HG03354 (cell line): ENCODE measurements at regions not wholly inside any gene's neighbourhood (a gene's known extent, or its start where the extent isn't known, plus 50 kb on each side); places are given as distances from the start of the nearest gene placed in this dataset.

ENCODE experiments used
- ATAC-seq: cut with Tn5 transposase; IDR thresholded peaks from one replicate; pipeline ENCODE4 v1.9.1; 2021; ENCODE audit warnings: mild to moderate bottlenecking; ENCODE audit not compliant: unreplicated experiment, poor library complexity, severe bottlenecking

DNA sequence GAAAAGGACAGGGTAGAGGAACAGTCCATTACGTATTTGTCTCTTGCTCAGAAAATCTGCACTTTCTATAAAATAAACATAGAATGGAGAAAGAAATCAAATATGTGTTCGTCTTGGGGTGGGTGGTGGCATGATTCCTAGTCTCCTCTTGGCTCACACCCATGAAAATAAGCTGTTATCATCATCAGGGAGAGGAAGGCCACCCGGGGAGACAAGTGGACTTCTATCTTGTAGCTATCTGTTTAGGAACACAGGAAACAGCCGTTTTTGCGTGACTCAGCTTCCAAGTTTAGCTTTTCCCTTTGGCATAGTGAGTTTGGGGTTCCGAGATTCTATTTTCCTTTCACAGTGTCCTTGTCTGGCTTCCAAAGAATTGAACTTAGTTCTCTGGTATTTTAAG lies 622.3 kb downstream of the PTPRU start:
- no peak for ATAC-seq

DNA sequence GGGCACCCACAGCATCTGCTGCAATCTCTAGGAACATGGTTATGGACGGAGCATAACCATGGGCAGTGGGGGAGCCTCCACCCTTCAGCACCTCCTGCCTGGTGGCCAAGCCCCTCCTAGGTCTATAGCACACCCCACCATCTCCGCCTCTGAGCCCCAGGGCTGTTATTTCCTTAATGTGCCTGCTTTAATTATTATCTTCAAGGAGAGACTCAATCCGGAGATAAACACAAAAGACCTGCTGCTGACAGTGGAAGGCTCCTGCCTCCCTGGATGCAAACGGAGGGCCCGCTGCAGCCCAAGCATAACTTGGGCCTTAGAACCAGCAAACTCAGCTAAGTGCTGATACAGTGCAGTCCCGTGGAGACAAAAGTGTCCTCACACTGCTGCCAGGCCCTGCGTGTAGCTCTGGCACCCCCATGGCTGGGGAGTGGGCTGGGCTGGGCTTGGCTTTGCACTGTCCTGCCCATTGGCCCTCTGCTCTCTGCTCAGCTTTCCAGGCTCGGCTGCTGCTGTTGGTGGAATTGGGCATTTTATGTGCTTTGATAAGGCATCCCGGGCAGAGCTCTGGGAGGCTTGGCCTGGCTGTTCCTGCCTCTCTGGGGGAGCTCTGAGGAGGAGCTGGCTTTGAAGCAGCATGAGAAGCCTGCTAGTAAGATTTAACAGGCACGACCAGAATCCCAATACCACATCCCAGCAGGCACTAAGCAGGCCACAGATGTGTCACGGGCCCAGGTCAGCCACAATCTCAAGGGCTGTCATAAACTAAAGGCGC lies 620.2 kb downstream of the PTPRU start:
- ATAC-seq: no peak

DNA sequence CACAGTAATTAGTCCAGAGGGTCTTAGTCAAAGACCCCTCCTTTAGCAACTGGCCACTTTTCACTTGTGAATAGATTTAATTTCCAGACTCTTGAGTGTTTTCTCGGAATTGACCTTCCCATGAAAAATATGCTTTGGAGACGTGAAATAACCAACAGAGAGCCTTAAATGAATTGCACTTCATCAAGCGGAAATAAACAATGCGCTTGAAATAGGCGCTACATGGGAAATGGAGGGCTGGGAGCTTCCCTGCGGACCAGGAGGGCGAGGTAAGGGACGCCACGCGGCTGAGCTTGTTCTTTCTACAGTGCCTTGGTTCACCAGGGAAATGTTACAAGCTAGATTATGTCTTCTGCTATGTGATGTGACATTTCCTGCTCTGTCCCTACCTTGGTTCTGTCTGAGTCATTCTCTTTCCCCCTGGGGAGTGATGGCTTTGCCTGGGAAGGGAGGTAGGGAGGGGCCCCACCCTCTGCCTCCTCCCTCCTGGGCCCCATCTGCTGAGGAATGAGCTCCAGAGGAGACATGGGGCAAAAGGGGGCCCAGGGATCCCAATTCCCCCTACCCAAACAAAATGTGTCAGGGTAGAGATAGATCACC lies 619.3 kb downstream of the PTPRU start:
- no peak for ATAC-seq

DNA sequence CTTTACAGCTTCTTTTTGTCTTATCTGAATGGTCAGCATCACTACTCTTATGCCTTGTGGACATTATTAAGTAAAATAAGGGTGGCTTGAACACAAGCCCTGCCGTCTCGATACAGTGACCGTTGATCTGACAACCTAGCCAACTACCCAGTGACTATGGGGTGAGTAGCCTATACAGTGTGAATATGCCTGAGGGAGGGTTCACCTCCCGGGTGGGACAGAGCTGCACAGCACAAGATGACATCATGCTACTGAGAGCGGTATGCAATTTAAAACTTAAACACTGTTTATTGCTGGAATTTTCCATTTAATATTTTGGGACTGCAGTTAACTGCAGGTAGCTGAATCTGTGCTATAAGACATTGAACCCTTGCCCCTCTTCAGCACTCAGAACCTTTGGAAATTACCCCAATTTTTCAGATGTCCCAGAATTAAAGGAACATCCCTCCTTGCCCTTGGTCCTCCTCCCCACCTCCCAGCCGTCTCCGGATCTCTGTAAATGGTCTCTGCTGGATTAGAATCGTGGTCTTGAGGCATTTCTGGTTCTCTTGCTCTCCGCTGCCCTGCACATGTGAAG lies 618.5 kb downstream of the PTPRU start:
- ATAC-seq: no peak

DNA sequence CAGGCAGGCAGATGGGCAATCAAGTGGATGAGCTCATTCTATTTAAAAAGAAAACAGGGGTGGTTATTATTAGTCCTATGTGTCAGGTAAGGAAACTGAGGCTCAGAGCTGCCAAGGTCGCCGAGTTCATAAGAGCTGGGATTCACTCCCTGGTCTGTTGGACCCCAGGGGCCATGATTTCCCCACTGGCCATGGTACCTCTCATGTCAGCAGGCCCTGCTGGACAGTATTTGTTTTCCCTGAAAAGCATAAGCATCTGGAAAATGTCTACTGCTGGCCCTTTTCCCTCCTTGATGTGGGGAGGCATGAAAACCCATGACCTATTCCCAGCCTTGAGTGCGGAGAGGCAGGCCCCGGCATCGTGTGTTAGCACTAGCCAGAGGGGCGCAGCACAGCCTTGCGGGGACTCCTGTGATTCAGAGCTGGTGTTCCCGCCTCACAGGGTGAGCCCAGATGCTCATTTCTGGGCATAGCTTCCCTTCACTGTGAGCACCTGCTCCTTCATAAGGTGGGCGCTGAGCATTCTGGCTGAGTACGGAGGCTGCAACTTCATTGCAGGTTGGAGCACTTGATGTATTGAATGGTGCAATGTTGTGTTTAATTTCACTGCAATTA lies 617.5 kb downstream of the PTPRU start:
- ATAC-seq: no peak

DNA sequence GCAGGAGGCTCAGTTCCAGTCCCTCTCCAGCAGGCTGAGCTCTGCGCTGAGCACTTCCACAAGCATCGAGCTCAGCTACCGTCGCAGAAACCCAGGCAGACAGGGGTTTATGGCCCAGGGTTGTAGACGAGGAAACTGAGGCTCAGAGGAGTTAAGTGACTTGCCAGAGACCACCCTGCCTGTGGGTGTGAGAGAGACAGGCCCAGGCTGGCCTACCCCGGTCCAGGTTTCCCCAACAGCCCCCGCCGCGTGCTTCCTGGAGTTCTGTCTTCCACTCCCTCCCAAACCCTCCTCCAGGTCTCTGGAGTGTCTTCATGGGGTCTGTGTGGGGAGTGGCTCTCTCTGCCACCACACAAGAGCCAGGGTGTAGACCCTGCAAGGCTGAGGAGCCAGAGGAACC lies 615.9 kb downstream of the PTPRU start:
- ATAC-seq: no peak

DNA sequence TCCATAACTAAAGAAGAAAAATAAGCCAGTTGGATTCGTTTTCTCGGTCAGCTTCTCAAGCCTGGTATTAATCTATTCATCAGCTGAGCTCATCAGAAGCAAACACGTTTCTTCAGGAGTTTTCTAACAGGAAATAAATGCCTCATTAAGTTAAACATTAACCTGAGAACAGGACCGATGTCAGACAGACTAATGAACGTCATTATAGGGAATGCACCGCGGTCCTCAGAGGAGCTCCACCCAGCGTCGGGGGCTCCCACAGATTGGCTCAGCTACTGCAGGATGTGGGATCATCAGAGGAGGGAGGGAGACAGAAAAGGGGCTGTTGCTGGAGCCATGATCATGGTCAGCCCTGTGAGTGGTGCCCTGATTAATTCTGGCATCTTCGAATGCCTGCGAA lies 615.4 kb downstream of the PTPRU start:
- ATAC-seq: no peak

DNA sequence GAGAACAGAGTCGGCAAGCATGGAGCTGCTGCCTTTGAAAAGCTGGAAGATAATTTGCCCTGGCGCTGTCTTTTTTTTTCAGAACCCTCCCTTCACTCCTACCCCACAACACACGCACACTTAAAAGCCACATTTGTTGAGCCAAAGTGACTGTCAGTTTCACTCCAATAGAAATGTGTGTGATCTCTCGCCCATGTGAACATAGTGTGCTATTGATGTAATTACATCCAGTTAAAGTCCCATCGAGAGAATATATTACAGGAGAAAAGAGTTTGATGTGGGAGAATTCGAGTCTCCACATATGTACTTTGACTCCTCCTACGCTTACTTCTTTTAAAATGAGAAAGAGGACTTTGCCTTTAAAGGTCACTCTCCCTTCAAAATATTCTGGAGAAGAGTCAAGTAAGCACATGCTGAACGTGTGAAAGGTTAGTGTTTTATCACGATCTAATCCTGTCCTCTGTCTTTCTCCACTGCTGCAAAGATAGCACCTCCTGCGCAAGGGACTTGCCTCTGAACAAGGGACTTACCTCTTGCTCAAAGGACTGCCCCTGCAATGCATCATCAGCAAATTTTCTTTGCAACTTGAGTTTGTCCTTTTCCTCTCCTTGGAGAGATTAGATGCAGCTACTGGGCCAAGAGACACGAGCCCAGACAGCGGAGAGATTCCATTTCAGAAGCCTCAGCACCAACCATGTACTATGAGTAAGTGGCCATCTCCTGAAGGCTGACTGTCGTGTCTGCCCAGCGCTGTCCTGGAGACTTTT lies 613.9 kb downstream of the PTPRU start:
- no peak for ATAC-seq

DNA sequence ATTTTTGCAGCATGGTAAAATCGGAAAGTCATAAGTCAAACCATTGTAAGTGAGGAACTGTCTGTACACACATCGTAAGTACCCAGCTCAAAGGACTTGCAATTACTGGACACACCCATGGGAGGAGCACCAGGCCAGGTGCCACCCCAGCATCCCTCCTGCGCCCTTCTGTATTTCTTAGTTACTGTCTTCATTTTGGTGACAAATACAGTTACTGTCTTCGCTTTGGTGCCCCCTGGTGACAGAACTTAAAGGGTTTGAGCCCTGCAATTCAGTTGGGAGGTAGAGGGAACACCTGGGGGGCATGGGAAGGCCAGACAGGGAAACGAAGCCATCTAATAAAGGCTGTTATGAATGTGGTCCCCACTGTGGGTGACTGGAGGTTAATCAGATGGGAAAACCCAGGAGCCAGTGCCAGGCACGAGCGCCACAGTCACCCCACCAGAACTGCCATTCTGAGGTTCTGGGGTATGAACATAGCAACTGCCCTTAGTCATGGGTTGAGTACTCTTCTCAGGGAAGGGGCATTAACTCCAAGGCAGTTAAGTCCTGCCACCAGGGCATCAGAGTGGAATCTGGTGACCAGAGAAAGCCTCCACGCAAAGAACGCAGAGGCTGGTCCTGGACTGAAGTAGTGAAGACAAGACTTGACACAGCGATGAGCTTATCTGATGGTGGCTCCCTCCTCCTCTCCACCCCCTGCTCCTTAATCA lies 612.9 kb downstream of the PTPRU start:
- ATAC-seq: no peak

DNA sequence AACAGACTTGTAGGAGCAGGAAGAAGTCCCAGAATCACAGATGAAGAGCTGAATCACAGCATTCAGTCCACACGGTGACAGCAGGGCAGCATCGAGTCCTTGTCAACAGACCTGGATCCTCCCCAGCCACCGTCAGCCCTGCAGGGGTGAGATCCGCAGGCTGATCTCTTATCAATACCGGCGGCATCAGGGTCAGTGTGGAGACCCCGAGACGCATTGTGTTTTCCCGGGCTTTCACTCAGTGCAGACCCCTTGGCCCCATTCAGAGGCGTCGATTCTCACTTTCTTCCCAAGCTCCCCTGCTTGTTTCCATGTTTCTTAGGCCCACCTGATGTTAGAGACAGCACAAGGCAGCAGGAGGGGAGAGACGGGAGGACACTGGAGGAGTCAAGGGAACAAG lies 609.6 kb downstream of the PTPRU start:
- no peak for ATAC-seq

DNA sequence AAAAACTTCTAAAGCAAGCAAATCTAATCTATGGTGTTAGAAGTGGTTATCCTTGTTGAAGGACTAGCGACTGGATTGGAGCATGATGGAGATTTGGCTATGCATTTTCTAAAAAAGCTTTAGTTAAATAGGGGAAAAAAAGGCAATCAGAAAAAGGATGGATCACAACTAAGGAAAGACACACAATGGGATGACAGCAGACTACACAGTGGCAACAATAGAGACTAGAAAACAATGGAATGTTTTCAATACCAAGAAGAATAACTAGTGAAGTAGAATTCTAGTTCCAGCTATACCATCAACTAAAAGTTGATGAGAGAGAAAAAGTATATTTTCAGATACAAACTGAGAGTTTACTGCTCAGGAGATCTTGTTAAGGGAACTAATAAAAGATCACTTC lies 605.8 kb downstream of the PTPRU start:
- no peak for ATAC-seq

DNA sequence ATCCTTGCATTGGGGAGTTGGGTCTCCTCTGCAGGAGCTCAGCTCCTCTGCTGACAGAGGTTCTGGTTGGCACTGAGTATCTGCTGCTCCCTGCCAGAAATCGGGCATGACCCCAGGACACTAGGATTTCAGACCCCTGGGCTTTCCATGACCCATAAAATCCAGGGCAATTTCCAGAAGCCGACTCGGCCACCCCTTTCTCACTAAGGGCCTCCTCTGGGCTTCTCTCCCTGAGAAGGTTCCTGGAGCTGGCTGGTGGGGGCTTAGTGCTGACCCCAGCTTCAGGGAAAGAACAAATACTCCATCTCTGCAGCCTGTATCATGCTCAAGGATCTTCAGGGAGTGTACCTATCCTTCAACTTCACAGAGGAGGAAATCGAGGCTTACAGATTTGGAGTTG lies 603.4 kb downstream of the PTPRU start:
- ATAC-seq: no peak

DNA sequence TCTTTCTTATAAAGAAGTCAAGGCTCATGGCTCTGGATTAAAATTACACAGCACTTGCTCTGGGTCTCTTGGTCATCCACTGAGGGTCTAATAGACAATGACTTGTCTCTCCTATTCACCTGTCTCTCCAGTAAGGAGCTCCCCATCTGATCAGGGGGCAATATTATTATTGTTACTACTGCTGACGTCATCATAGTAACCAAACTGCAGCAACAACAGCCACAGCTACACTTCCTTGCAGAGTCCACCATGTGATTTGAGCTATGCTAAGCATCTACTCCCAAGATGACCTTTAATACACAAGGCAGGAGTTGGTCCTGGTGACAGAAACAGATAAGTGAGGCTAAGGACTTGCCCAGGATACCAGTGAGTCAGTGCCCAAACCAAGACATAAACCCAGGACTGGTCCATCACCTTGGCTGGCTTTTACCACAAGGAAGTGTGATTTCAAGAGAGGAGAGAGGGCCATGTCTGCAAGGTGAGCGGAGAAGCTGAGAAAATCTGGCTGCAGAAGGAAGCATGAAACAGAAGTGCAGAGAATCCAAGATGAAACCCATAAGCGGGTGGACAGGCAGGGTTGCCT lies 602.5 kb downstream of the PTPRU start:
- no peak for ATAC-seq

DNA sequence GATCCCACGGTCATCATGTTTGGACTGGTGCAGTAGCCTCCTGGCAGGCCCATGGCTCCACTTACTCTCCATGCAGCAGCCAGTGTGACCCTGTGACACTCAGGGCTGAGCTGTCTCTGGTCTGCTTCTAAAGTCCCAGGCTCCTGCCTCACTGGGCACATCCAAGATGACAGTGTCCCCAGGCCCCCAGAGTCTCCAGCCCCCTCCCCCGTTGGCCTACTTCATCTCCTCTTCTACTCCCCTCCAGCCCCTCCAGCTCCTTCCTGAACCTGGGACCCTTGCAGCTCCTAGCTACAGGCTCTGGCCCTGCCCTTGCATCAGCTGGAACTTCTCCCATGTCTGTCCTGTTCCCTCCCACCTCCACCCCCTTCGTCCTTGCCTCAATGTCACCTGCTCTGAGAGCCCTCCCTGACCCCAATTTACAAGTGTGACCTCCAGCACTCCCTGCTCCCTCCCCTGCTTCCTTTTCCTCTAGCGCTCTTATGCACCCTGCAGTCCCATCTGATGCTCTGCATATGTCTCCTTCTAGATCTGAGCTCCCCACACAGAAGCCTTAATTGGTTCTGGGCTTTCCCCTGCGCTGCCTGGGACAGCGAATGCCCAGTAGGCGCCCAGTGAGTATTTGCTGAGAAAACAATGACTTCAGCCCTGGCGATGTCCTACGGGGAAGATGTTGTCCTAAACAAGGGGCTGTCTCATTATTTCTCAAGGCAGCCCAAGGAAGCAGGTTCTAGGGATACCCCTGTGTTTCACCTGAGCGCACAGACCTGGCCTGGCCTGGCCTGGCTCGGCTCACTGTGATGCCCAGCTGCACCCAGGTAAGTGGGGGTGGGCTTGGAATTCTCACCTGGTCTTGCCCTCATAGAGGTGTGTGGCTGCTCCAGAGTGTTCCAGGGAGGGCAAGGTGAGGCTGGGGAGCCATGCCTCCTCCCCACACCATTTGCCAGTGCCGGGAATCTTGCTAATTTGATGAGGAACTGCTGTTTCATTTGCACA lies 600.6 kb downstream of the PTPRU start:
- ATAC-seq: no peak

DNA sequence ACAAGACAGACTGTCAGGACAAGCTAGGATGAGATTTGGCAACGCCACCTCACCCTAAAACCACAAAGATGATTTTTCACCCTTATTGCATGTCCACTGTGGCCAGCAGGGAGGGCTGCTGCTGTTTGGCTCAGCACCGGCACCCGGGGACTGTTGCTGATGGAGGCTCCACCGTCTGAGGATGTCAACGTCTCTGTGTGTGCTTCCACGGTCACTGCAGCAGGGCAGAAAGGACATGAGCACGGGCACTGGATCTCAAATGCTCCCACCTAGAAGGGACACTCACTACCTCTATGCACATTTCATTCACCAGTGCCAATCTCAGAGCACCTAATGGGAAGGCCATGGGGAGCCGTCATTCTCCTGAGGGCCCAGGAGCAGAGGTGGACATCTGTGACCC lies 599.6 kb downstream of the PTPRU start:
- ATAC-seq: no peak

DNA sequence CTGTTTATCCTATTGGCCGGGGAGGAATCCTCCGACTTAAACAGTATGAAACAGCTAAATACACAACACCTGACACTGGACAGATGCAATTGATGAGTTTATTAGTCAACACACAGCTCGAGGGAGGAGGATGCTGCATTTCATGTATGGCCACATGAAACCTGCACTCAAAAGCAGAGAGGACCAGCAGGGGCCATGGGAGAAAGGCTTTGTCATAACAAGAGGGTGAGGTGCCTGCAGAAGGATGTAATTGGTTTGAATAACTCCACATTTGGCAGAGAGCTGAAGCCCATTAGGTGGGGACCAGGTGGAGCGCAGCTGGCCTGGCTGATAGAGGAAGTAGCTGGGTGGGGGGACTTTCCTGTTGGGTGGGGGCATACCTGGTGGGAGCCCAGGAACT lies 599.1 kb downstream of the PTPRU start:
- ATAC-seq: no peak

DNA sequence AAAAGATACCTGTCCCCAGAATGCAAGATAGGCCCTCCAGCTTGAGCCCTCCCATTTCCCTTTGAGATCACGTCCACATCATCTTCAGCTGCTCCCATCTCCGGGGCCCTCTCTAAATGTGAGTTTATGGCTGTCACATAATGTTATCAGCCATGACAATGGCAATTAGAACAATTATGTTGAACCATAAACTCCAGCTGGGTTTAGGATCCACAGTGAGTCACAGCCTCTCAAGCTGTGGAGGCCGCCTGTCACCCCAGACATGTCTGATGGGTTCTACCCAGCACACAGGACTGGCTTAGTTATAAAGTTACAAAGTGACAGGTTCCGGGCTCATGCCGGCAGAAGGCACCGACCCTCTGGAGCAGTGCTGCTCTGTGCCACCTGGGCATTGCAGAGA lies 597.3 kb downstream of the PTPRU start:
- no peak for ATAC-seq

DNA sequence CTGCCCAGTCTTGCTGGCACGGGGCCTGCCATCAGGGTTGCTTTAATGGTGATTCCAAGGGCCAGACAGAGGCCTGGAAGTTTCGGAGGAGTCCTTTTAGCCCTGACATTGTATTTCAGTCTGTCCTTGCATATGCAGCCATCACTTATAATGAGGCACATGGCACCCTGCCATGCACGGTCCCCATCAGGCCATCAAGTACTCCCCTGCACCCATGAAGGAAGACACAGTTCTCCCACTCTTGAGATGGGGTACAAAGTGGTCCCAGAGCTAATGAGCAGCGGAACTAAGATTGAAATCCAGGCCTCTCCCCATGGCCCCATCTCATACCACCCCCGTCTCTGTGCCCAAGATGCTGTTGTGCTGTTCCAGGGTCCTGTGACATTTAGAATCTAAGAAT lies 596.6 kb downstream of the PTPRU start:
- no peak for ATAC-seq
